HG03103 (cell line): ENCODE measurements at regions not wholly inside any gene's neighbourhood (a gene's known extent, or its start where the extent isn't known, plus 50 kb on each side); places are given as distances from the start of the nearest gene placed in this dataset.
"Not testable (repeated sequence)": the region's sequence is repeated elsewhere in the genome, so short reads cannot be mapped to it uniquely, and the experiment has no call there.

Source experiments
- ATAC-seq: cut with Tn5 transposase; IDR thresholded peaks from one replicate; pipeline ENCODE4 v1.9.1; 2021; ENCODE audit warnings: low read depth; ENCODE audit not compliant: unreplicated experiment

DNA sequence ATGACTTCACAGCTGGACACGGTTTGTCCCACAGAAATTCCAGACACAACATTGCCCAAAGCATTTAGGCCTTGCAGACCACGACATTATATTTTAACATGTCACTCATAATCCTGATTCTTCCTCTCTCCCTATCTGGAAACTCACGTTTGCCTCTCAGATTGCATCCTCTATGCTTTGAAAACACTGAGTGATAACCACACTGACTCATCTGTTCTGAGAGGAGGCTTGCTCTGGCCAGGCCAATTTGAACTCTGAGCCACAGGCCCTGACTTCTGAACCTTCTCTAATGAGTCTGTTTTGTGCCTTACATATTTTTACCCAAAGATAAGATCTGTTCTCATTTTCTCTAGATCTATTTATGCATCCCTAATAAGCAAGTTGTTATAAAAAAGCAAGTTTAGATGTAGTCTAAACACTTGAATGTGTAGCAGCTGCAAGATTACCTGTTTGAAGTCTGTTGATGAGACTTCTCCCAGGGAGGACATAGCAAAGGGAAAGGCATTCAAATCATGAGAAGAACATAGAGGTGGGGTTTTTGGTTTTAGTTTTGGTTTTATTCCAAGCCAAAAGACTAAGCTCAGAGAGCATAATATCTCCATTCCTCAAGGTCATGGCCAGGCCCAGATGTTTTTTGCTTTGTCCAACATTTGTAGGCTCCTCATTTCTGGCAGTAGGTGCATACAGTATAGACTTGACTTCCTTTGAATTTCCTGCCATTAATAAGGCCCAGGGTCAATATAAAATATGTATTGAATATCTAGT lies 234.4 kb upstream of the LRTM1 start:
- no peak for ATAC-seq

- ATAC-seq = no peak
Observed at GRCh38 chr3:55161231-55161630, 233.4 kb upstream of the LRTM1 start.

- peak; percentile 83 for ATAC-seq
Observed at GRCh38 chr3:55160241-55160983, 232.6 kb upstream of the LRTM1 start.

- no peak for ATAC-seq
Observed at GRCh38 chr3:55159711-55160110, 231.9 kb upstream of the LRTM1 start.

DNA sequence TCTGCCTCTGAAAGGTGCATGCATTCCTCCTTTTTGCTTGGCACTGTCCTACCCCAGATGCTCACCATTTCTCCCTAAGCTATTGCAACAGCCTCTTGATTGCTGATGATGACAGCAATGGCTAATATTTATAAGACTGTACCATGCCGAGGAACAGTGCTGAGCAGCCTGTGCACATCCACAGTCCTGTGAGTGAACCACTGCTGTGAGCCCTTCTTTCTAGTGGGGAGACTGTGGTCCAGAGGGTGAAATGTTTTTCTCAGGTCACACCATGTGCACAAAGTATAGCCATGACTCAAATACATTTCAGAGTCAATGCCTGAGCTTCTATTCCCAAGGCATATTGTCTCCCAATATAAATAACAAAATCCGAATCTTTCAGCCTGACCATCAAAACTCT lies 231.2 kb upstream of the LRTM1 start:
- ATAC-seq = no peak

- no peak for ATAC-seq
Observed at GRCh38 chr3:55158345-55158744, 230.5 kb upstream of the LRTM1 start.

GRCh38 chr3:55157731-55158130 lies 229.9 kb upstream of the LRTM1 start:
- no peak for ATAC-seq

DNA sequence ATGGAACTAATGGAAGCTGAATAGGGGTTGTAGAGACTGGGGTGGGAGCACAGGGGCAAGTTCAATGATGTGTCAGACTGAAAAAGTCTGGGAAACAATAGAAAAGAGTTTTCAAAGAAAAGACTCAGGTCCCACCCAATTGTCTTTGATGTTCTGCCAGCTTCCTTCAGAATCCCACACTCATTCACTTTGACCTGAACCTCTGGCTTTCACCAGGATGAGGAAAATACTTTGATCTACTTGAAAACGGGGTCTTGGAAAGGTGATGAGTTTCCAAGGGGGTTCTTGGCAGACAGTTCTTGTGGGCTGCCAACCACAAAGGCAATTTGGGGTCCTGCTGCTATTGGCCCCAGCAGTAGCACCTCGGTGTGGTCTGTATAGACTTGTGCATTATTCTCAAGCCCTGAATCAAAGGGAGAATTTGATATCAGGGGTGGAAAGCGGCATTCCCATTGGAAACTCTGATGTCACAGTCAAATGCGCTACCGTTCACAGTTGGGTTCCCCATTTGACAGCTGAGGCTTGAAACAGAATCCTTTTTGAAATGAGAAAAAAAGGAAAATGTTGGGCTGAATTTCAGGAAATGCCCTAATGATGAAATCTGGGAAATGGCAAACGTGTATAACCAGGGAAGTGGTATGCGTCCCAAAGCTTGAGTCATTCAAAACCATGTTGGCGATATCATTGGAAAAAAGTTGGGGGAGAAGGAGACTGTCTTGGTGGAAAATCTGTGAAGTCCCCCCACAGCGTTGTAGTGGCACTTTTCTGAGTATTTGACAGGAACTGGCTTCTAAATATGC lies 229.2 kb upstream of the LRTM1 start:
- no peak for ATAC-seq

GRCh38 chr3:55147856-55148720 lies 220.2 kb upstream of the LRTM1 start:
- ATAC-seq = no peak

- ATAC-seq = no peak
Observed at GRCh38 chr3:55147406-55147805, 219.5 kb upstream of the LRTM1 start.

GRCh38 chr3:55146216-55146615 lies 218.4 kb upstream of the LRTM1 start:
- no peak for ATAC-seq

GRCh38 chr3:55144015-55144673 lies 216.3 kb upstream of the LRTM1 start:
- ATAC-seq = no peak

DNA sequence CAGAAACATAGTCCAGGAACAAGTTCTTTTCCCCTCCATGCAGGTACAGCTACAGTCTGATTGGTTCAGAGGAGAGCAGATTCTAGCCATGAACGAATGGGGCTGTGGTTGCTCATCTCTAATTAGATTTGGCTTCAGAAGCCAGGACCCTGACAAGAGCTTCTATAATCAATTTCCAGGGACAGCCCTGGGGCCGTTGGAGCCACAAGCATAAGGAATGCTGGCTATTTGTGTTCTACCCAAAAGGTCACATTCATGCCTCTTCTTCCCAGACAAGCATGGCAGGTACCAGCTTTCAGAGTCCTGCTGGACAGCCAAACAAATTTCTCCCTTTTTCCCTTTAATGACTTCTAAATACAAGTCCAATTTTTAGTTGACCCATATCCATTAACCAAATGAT lies 215.5 kb upstream of the LRTM1 start:
- no peak for ATAC-seq

DNA sequence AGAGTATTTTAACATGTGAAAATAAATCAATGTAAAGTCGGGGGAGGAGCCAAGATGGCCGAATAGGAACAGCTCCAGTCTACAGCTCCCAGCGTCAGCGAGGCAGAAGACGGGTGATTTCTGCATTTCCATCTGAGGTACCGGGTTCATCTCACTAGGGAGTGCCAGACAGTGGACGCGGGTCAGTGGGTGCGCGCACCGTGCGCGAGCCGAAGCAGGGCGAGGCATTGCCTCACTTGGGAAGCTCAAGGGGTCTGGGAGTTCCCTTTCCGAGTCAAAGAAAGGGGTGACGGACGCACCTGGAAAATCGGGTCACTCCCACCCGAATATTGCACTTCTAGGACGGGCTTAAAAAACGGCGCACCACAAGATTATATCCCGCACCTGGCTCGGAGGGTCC lies 208.4 kb upstream of the LRTM1 start:
- ATAC-seq = not testable (repeated sequence)

DNA sequence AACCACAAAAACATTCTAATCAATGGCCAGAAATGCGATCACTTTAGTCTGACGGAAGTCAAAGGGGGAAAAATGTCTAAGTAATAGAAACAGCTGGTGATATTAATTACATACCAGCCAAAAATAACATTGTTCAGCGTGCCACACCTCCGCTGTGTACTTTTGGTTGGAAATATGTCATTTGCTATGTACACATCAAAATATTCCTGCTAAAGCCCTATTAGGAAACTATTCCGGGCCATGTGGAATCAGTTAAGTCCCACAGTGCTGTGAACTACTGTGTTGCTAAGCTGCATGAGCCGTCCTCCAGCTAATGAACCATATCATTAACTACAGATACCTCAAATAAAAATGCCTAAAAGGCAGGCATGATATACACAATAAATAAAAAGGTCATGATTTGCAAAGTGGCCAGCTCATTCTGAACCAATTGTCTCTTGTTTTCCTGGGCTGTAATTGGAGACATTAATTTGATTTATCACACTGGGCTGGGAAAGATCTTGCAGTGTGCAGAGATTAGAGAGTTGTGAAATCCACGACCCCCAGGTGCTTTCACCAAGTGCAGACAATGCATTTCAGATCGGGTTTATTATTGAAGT lies 200.5 kb upstream of the LRTM1 start:
- ATAC-seq = no peak

DNA sequence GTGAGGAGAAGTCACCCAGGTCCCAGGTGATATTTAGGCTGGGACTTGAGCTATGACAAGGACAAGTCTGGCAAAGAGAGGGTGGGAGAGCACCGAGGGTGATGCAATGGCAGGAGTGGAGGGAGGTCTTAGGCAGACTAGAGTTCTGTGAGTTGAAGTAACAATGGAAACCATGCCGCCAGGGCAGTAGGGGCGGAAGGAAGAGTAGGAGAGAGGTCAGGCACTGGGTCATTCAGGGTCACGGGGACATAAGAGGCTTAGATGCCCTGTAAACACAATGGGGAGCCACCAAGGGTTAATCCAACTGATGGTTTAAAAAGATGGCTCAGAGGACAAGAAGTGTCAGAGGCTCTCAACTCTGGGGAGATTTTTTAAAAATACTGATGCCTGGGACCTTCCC lies 199.7 kb upstream of the LRTM1 start:
- ATAC-seq = no peak

DNA sequence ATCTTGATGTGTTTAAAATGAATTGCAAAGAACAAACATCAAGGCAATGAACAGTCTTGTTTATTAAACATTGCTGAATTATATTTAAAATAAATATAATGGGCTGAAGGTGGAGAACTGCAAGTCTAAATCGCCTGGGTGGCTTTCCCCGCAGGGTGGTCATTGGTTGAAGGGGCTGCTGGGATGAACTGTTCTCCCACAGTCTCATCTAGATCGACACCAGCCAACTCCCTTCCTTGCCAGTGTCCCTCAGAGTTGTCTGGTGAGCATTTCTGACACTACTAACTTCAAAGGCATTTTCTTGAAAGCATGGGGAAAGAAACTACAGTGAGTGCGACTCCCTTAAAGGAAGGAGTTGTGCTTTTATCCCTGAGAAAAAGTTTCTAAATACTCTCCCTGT lies 196.5 kb upstream of the LRTM1 start:
- ATAC-seq = no peak
